HEK293T (cell line): ENCODE measurements at regions not wholly inside any gene's neighbourhood (a gene's known extent, or its start where the extent isn't known, plus 50 kb on each side); places are given as distances from the start of the nearest gene placed in this dataset.

Experiments used
- CTCF ChIA-PET: fragments of 350-600 bp; formaldehyde crosslinking; extraction: SDS; loops from one replicate; lab custom pipeline; 2021; ENCODE audit warnings: antibody characterized with exemption, inconsistent platforms; lab: Yijun Ruan, JAX
- POLR2A ChIA-PET: fragments of 350-600 bp; formaldehyde crosslinking; extraction: SDS; loops from one replicate; lab custom pipeline; 2020; ENCODE audit warnings: antibody characterized with exemption, inconsistent platforms; lab: Yijun Ruan, JAX
- DNase-seq: peaks from one replicate; pipeline ENCODE4 v3.0.0; 2012; ENCODE audit warnings: mixed read lengths; ENCODE audit errors: extremely low spot score
- ARNT ChIP-seq: fragments of 450-650 bp; IDR thresholded peaks from 2 replicates; pipeline ENCODE4 v1.6.1; 2017; ENCODE audit warnings: mild to moderate bottlenecking
- BHLHE40 ChIP-seq: fragments of 450-650 bp; IDR thresholded peaks from 2 replicates; pipeline ENCODE4 v1.6.1; 2016; ENCODE audit warnings: mild to moderate bottlenecking, moderate library complexity, borderline replicate concordance
- CTBP1 ChIP-seq: fragments of 450-650 bp; IDR thresholded peaks from 2 replicates; pipeline ENCODE4 v1.6.1; 2016; ENCODE audit warnings: borderline replicate concordance
- ELF4 ChIP-seq: fragments of 450-650 bp; IDR thresholded peaks from 2 replicates; pipeline ENCODE4 v1.6.1; 2017; ENCODE audit warnings: antibody characterized with exemption
- FOXA1 ChIP-seq: fragments of 450-650 bp; IDR thresholded peaks from 2 replicates; pipeline ENCODE4 v1.6.1; 2016; ENCODE audit warnings: mild to moderate bottlenecking
- FOXK2 ChIP-seq: fragments of 450-650 bp; IDR thresholded peaks from 2 replicates; pipeline ENCODE4 v1.6.1; 2016; ENCODE audit warnings: mild to moderate bottlenecking
- FOXM1 ChIP-seq: fragments of 450-650 bp; IDR thresholded peaks from 2 replicates; pipeline ENCODE4 v1.6.1; 2017; ENCODE audit warnings: mild to moderate bottlenecking, borderline replicate concordance
- HDGF ChIP-seq: fragments of 450-650 bp; IDR thresholded peaks from 2 replicates; pipeline ENCODE4 v1.6.1; 2017; ENCODE audit warnings: antibody characterized with exemption, borderline replicate concordance
- L3MBTL2 ChIP-seq: fragments of 450-650 bp; conservative IDR thresholded peaks from 2 replicates; pipeline ENCODE4 v1.6.1; 2016; ENCODE audit warnings: mild to moderate bottlenecking
- LEF1 ChIP-seq: fragments of 450-650 bp; IDR thresholded peaks from 2 replicates; pipeline ENCODE4 v1.6.1; 2017; ENCODE audit warnings: mild to moderate bottlenecking, borderline replicate concordance
- NFRKB ChIP-seq: fragments of 450-650 bp; IDR thresholded peaks from 2 replicates; pipeline ENCODE4 v1.6.1; 2016; ENCODE audit warnings: mild to moderate bottlenecking, moderate library complexity
- SP1 ChIP-seq: fragments of 450-650 bp; IDR thresholded peaks from 2 replicates; pipeline ENCODE4 v1.6.1; 2017
- SUZ12 ChIP-seq: fragments of 450-650 bp; IDR thresholded peaks from 2 replicates; pipeline ENCODE4 v1.6.1; 2016; ENCODE audit warnings: mild to moderate bottlenecking
- TARDBP ChIP-seq: fragments of 450-650 bp; IDR thresholded peaks from 2 replicates; pipeline ENCODE4 v1.6.1; 2016
- ZNF384 ChIP-seq: fragments of 450-650 bp; IDR thresholded peaks from 2 replicates; pipeline ENCODE4 v1.6.1; 2016
- TF ChIP-seq, protein P1 (sequence below): fragments of 450-650 bp; IDR thresholded peaks from 2 replicates; pipeline ENCODE4 v1.6.1; 2016

DNA sequence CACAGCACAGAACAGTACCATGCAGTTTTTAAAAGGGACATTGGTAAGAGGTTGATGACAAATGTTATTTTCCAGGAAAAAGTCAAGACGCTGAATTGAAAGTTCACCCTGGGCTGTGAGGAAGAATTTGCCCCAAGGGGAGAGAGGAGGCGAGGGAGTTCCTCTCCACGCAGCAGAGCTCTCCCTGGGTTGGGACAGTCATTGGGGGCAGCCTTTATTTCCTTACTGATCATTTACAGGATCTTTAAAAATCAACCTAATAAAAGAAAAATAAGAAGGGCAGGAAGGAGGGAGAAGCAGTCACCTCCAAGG lies 49.9 kb upstream of the WNT7B start:
- TF ChIP-seq LEF1 (no peak), ELF4 (no peak), L3MBTL2 (no peak), BHLHE40 (no peak), FOXK2 (no peak), FOXA1 (no peak), SUZ12 (no peak), SP1 (no peak), HDGF (no peak), FOXM1 (no peak), ARNT (no peak), TARDBP (no peak), ZNF384 (no peak), CTBP1 (no peak), NFRKB (no peak)
- TF ChIP-seq, protein P1, sequence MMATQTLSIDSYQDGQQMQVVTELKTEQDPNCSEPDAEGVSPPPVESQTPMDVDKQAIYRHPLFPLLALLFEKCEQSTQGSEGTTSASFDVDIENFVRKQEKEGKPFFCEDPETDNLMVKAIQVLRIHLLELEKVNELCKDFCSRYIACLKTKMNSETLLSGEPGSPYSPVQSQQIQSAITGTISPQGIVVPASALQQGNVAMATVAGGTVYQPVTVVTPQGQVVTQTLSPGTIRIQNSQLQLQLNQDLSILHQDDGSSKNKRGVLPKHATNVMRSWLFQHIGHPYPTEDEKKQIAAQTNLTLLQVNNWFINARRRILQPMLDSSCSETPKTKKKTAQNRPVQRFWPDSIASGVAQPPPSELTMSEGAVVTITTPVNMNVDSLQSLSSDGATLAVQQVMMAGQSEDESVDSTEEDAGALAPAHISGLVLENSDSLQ: no peak
- DNase-seq: no peak
- CTCF ChIA-PET: interaction anchor here (1.6 kb wide), 1 partner anchor 21 kb away, joined by 8 read pairs; no protein-coding TSS in a partner anchor
- POLR2A ChIA-PET: interaction anchor here (1.0 to 4.0 kb wide), 3 partner anchors 9 to 13 kb away, joined by 3 to 24 read pairs (median 4); no protein-coding TSS in a partner anchor

DNA sequence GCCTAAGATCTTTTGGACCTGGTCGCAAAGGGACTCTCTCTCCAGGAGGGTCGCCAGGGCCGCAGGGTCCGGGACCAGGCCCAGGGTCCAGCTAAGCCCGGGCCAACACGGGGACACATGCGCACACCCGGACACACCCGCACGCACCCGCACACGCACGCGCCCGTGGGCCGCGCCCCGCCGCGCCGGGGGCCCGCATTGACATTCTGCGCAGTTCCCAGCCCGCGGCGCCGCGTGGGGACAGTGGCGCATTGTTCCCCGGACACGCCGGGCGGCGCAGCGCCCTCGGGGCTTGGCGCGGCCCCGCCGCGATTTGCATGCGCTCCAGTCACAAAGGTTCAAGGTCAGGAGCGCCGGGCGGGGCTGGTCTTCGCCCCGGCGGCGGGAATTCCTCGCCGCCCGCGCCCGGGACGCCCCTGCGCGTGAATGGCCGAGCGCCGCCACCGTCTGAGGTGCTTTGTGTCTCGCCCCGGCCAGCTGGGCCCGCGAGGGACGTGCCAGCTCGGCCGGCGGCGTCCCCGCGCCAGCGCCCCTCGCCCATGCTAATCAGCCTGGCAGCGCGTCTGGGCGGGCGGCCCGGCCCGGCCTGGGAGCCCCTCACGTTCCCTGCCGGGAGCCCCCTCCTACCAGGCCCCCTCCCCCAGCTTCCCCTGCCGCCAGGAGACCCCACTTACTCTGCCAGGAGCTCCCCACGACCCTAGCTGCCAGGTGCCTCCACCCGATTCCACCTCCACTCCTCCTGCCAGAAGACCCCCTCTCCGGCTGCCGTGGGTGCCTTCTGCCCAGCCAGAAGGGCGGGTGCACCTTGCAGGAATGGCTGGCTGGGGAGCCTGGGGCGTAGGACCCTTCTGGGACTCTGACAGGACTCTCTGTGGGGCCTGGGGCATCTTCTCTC lies 50.5 kb upstream of the WNT7B start:
- TF ChIP-seq TARDBP (no peak), L3MBTL2 (no peak), CTBP1 (no peak), FOXK2 (no peak), ELF4 (no peak), LEF1 (no peak), ZNF384 (no peak), NFRKB (no peak), SP1 (no peak), BHLHE40 (no peak), ARNT (no peak), HDGF (no peak), FOXA1 (no peak), SUZ12 (no peak), FOXM1 (no peak)
- TF ChIP-seq, protein P1: no peak
- DNase-seq: no peak
- CTCF ChIA-PET: no interaction called here
- POLR2A ChIA-PET: interaction anchor here (0.6 to 4.0 kb wide), 5 partner anchors 8 to 308 kb away, joined by 3 to 24 read pairs (median 4); partner anchors contain the start of gene TRMU

DNA sequence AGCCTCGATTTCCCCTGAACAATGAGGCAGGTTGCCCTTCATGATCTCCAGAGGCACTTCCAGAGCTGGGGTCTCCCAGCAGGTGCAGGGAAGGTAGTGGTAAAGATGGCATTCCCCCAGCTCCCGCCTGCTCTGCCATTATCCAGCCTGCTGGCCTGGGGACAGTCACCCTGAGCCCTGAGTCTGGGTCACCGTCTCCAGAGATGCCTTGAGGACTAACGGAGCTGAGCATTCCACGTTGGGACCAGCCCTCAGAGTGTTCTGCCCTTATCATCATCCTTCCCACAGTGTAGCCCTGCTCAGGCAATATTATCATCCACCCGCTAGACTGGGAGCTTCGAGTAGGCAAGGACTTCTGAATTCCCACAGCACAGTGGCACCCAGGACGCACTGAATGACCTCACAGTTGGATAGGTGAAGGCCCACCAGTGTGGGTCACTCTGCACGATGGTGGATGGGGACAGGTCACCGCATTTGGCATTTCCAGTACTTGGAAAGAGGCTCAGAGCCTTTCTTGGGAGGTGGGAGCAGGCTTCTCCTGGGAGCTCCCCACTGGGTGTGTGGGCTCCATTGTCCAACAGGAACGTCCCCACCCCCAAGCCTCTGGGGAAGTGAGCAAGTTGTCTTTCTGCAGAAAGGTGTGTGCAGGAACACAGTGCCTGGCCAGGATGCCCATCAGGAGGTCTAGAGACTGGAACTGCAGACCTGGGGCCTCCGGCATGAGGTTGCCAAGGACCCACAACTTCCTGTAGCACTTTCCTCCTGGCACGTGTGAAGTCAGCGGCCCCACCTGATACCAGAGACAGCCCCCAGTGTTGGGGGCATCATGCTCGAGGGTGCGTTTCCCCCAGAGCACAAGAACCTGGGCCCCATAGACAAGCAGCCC lies 51.4 kb upstream of the WNT7B start:
- TF ChIP-seq, protein P1: no peak
- ChIA-PET POLR2A (interaction anchor here (0.6 to 4.0 kb wide), 3 partner anchors 8 to 307 kb away, joined by 3 to 24 read pairs (median 4); partner anchors contain the start of gene TRMU), CTCF (interaction anchor here (0.6 to 1.5 kb wide), 2 partner anchors 22 to 165 kb away, joined by 3 to 4 read pairs; no protein-coding TSS in a partner anchor)
- no peak for DNase-seq

DNA sequence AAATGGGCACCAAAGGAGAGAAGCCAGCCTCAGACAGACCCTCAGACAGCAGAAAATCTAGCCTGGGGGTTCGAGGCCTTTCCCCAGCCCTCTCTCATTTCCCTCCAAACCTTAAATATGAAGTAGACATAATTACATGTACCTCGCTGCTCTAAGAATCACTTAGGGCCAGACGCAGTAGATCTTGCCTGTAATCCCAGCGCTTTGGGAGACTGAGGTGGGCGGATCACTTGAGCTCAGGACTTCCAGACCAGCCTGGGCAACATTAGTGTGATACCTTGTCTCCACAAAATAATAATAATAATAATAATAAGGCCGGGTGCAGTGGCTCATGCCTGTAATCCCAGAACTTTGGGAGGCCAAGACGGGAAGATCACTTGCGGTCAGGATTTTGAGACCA lies 52.1 kb upstream of the WNT7B start:
- CTCF ChIA-PET: interaction anchor here (1.5 kb wide), 1 partner anchor 23 kb away, joined by 4 read pairs; no protein-coding TSS in a partner anchor
- DNase-seq: no peak
- TF ChIP-seq, protein P1: no peak
- TF ChIP-seq L3MBTL2 (no peak), FOXM1 (no peak), ZNF384 (no peak), TARDBP (no peak), CTBP1 (no peak)
- POLR2A ChIA-PET: interaction anchor here (4.0 kb wide), 1 partner anchor 15 kb away, joined by 24 read pairs; no protein-coding TSS in a partner anchor
